ENCODE measurements at regions not wholly inside any gene's neighbourhood (a gene's known extent, or its start where the extent isn't known, plus 50 kb on each side); places are given as distances from the start of the nearest gene placed in this dataset.
"Not testable (repeated sequence)": the region's sequence is repeated elsewhere in the genome, so short reads cannot be mapped to it uniquely, and the experiment has no call there.

DNA sequence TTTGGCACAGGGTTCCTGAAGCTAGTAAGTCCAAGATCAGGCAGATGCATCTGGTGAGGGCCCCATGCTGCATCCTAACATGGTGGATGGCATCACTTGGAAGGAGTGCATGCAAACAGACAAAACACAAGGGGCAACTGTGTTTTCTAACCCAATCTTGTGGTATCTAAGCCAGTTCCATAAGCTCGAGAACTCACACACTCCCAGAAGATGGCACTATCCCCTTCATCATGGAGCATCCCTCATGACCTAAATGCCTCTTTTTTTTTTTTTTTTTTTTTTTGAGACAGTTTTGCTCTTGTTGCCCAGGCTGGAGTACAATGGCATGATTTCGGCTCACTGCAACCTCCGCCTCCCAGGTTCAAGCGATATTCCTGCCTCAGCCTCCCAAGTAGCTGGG lies 1763.5 kb downstream of the SLITRK5 start:
- TF ChIP-seq EZH2 (IDR thresholded peaks at IDR 0.05); POLR2AphosphoS5 (IDR thresholded peaks at IDR 0.05; ENCODE audit: borderline replicate concordance, low read depth, low read length); FOXP2 (optimal IDR thresholded peaks at IDR 0.05; ENCODE audit: control extremely low read depth, extremely low read length, insufficient read depth): not testable (repeated sequence)
